SK-N-SH (cell line): ENCODE measurements at regions not wholly inside any gene's neighbourhood (a gene's known extent, or its start where the extent isn't known, plus 50 kb on each side); places are given as distances from the start of the nearest gene placed in this dataset.

Experiments used
- CTCF ChIA-PET: fragments of 300-600, 350-600 bp; formaldehyde crosslinking; extraction: SDS; loops from one replicate; lab custom pipeline; 2021; lab: Yijun Ruan, JAX
- POLR2A ChIA-PET: fragments of 350-600 bp; sonication (Branson Sonifier 250); formaldehyde crosslinking; extraction: SDS; loops from one replicate; lab custom pipeline; 2020; ENCODE audit warnings: antibody characterized with exemption, inconsistent platforms; lab: Yijun Ruan, JAX
- DNase-seq: peaks from one replicate; pipeline ENCODE4 v3.0.0; 2012
- H2AFZ ChIP-seq: fragments of 200-600 bp; sonication (generic); 2 replicates; pipeline ENCODE4 v1.8.1; 2016; ENCODE audit warnings: antibody characterized with exemption, mild to moderate bottlenecking, low read depth
- H3F3A ChIP-seq: fragments of 200-600 bp; sonication (generic); replicated peaks from 2 replicates; pipeline ENCODE3; 2016; ENCODE audit warnings: antibody characterized with exemption, mild to moderate bottlenecking; ENCODE audit not compliant: insufficient read depth
- H3K27ac ChIP-seq, 2 experiments: fragments of 200-500 bp in 1 of 2; fragments of 200-600 bp in 1 of 2; sonication (Bioruptor generic) in 1 of 2; sonication (generic), shearing (Covaris generic) in 1 of 2; 2 replicates each; pipeline versions ENCODE4 v1.5.1 to v1.6.1; 2014 to 2016; ENCODE audit warnings: low read depth in 2 of 2, inconsistent platforms in 1 of 2, low read length in 1 of 2, mild to moderate bottlenecking in 1 of 2, mixed read lengths in 1 of 2
- H3K27me3 ChIP-seq: fragments of 200-600 bp; sonication (generic), shearing (Covaris generic); 2 replicates; pipeline ENCODE4 v1.6.1; 2016; ENCODE audit warnings: mixed run types; ENCODE audit not compliant: insufficient read depth
- H3K36me3 ChIP-seq, 2 experiments: fragments of 200-500 bp in 1 of 2; fragments of 200-600 bp in 1 of 2; sonication (Bioruptor generic) in 1 of 2; sonication (generic) in 1 of 2; replicated peaks in 1 of 2; 2 replicates each; pipeline versions ENCODE3 to v1.5.1; 2014 to 2016; ENCODE audit warnings: low read length in 1 of 2, mild to moderate bottlenecking in 1 of 2; ENCODE audit not compliant: insufficient read depth in 2 of 2, control insufficient read depth in 1 of 2
- H3K4me1 ChIP-seq, 2 experiments: fragments of 200-500 bp in 1 of 2; fragments of 200-600 bp in 1 of 2; sonication (Bioruptor generic) in 1 of 2; sonication (generic), shearing (Covaris generic) in 1 of 2; 2 replicates each; pipeline versions ENCODE4 v1.5.1 to v1.6.1; 2014 to 2016; ENCODE audit warnings: low read depth in 1 of 2, low read length in 1 of 2, mixed run types in 1 of 2; ENCODE audit not compliant: insufficient read depth in 2 of 2, control insufficient read depth in 1 of 2
- H3K4me2 ChIP-seq: fragments of 200-600 bp; sonication (generic), shearing (Covaris generic); 2 replicates; pipeline ENCODE4 v1.6.1; 2017; ENCODE audit warnings: mixed run types
- H3K4me3 ChIP-seq, 2 experiments: fragments of 200-500 bp in 1 of 2; fragments of 200-600 bp in 1 of 2; sonication (Bioruptor generic) in 1 of 2; sonication (generic), shearing (Covaris generic) in 1 of 2; 2 replicates each; pipeline versions ENCODE4 v1.5.1 to v1.8.1; 2014 to 2016; ENCODE audit warnings: low read depth in 2 of 2, inconsistent platforms in 1 of 2, low read length in 1 of 2, mild to moderate bottlenecking in 1 of 2, mixed read lengths in 1 of 2, moderate library complexity in 1 of 2
- H3K79me2 ChIP-seq: fragments of 200-600 bp; sonication (generic); 2 replicates; pipeline ENCODE4 v1.8.1; 2017; ENCODE audit warnings: mild to moderate bottlenecking; ENCODE audit not compliant: insufficient read depth
- H3K9ac ChIP-seq: fragments of 200-600 bp; sonication (generic); 2 replicates; pipeline ENCODE4 v1.6.1; 2017; ENCODE audit warnings: mixed run types
- H3K9me2 ChIP-seq: fragments of 200-600 bp; sonication (generic); 2 replicates; pipeline ENCODE4 v1.6.1; 2017; ENCODE audit warnings: mixed run types
- H3K9me3 ChIP-seq: fragments of 200-600 bp; sonication (generic); 2 replicates; pipeline ENCODE4 v1.6.1; 2017; ENCODE audit warnings: mixed run types, mild to moderate bottlenecking, moderate library complexity
- H4K20me1 ChIP-seq: fragments of 200-600 bp; sonication (generic); 2 replicates; pipeline ENCODE4 v1.6.1; 2017; ENCODE audit warnings: mild to moderate bottlenecking, mixed run types; ENCODE audit not compliant: insufficient read depth
- ELF1 ChIP-seq: IDR thresholded peaks from 2 replicates; pipeline ENCODE4 v1.4.0; 2012
- EP300 ChIP-seq, 2 experiments: IDR thresholded peaks; 2 replicates each; pipeline versions ENCODE4 v1.4.0 to v1.6.1; 2012; ENCODE audit warnings: borderline replicate concordance in 1 of 2, low read depth in 1 of 2, low read length in 1 of 2
- EZH2phosphoT487 ChIP-seq: fragments of 200-600 bp; sonication (generic); IDR thresholded peaks from 2 replicates; pipeline ENCODE4 v1.6.1; 2017; ENCODE audit warnings: low read depth, mixed run types, mild to moderate bottlenecking, antibody characterized with exemption, moderate library complexity, borderline replicate concordance
- FOSL2 ChIP-seq: IDR thresholded peaks from 2 replicates; pipeline ENCODE4 v1.4.0; 2012; ENCODE audit warnings: low read depth, mild to moderate bottlenecking, moderate library complexity, borderline replicate concordance
- IRF3 ChIP-seq: fragments of 150-350 bp; IDR thresholded peaks from 2 replicates; pipeline ENCODE4 v1.6.1; 2016; ENCODE audit warnings: mild to moderate bottlenecking, low read depth, low read length
- MEF2A ChIP-seq: IDR thresholded peaks from 2 replicates; pipeline ENCODE4 v1.4.0; 2012; ENCODE audit warnings: low read depth, borderline replicate concordance
- NFIC ChIP-seq: IDR thresholded peaks from 2 replicates; pipeline ENCODE4 v1.4.0; 2012; ENCODE audit warnings: borderline replicate concordance
- NRF1 ChIP-seq: IDR thresholded peaks from 2 replicates; pipeline ENCODE4 v1.6.1; 2012; ENCODE audit warnings: low read depth, mild to moderate bottlenecking, low read length
- TEAD4 ChIP-seq: IDR thresholded peaks from 2 replicates; pipeline ENCODE4 v1.4.0; 2012; ENCODE audit warnings: mild to moderate bottlenecking, borderline replicate concordance; ENCODE audit not compliant: insufficient read depth
- WGBS: methylation state at CpG from one replicate; pipeline ENCODE4 v1.1.6; 2017; ENCODE audit warnings: low lambda C conversion rate; 5-methylcytosine and 5-hydroxymethylcytosine counted together
- TF ChIP-seq, protein P1 (sequence below): IDR thresholded peaks from 2 replicates; pipeline ENCODE4 v1.4.0; 2012; ENCODE audit warnings: low read depth, borderline replicate concordance
- TF ChIP-seq, protein P2 (sequence below): fragments of 200-600 bp; sonication (generic); IDR thresholded peaks from 2 replicates; pipeline ENCODE4 v1.6.1; 2017; ENCODE audit warnings: antibody characterized with exemption, mild to moderate bottlenecking, moderate library complexity
- TF ChIP-seq, protein P3 (sequence below): fragments of 150-350 bp; IDR thresholded peaks from 2 replicates; pipeline ENCODE4 v1.6.1; 2017; ENCODE audit warnings: antibody characterized with exemption, low read length, low read depth, borderline replicate concordance

DNA sequence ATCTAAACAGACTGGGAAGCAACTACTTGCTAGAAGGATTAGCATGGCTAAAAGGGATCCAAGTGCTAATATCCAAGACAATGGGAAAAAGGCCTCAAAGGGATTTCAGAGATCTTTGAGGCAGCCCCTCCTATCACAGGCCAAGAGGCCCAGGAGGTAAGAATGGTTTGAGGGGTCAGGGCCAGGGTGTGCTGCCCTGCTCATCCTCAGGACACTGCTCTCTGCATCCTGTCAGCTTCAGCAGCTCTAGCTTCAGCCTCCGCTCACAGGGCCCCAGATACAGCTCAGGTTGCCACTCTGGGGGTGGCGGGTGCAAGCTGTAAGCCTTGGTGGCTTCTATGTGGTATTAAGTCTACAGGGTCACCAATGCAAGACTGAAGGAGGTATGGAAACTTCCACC is 278.7 kb downstream of the PARP8 start:
- H3K9me2 ChIP-seq = no peaks in the 10 kb centered on the region
- H3K9me3 ChIP-seq = no peaks in the 10 kb centered on the region
- no peak for TF ChIP-seq EP300 (IDR thresholded peaks at IDR 0.05; ENCODE audit: borderline replicate concordance in 1 of 2, low read depth in 1 of 2, low read length in 1 of 2)
- TF ChIP-seq, protein P1, sequence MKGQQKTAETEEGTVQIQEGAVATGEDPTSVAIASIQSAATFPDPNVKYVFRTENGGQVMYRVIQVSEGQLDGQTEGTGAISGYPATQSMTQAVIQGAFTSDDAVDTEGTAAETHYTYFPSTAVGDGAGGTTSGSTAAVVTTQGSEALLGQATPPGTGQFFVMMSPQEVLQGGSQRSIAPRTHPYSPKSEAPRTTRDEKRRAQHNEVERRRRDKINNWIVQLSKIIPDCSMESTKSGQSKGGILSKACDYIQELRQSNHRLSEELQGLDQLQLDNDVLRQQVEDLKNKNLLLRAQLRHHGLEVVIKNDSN = no peak
- TF ChIP-seq, protein P2, sequence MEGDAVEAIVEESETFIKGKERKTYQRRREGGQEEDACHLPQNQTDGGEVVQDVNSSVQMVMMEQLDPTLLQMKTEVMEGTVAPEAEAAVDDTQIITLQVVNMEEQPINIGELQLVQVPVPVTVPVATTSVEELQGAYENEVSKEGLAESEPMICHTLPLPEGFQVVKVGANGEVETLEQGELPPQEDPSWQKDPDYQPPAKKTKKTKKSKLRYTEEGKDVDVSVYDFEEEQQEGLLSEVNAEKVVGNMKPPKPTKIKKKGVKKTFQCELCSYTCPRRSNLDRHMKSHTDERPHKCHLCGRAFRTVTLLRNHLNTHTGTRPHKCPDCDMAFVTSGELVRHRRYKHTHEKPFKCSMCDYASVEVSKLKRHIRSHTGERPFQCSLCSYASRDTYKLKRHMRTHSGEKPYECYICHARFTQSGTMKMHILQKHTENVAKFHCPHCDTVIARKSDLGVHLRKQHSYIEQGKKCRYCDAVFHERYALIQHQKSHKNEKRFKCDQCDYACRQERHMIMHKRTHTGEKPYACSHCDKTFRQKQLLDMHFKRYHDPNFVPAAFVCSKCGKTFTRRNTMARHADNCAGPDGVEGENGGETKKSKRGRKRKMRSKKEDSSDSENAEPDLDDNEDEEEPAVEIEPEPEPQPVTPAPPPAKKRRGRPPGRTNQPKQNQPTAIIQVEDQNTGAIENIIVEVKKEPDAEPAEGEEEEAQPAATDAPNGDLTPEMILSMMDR = no peak
- no peak for TF ChIP-seq ELF1
- no peak for TF ChIP-seq NFIC
- no peak for TF ChIP-seq TEAD4
- TF ChIP-seq, protein P3, sequence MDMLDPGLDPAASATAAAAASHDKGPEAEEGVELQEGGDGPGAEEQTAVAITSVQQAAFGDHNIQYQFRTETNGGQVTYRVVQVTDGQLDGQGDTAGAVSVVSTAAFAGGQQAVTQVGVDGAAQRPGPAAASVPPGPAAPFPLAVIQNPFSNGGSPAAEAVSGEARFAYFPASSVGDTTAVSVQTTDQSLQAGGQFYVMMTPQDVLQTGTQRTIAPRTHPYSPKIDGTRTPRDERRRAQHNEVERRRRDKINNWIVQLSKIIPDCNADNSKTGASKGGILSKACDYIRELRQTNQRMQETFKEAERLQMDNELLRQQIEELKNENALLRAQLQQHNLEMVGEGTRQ = no peak
- TF ChIP-seq EZH2phosphoT487 = no peak
- TF ChIP-seq, all 33 proteins: peak for 0
- no peaks in the 10 kb centered on the region for H3K27me3 ChIP-seq
- no peaks in the 10 kb centered on the region for H3K36me3 ChIP-seq
- no peaks in the 10 kb centered on the region for H3K79me2 ChIP-seq
- no peak overlapping the region for H3K4me2 ChIP-seq
- H3K27ac ChIP-seq = no peak overlapping the region
- peaks cover 0 to 5% of the 10 kb centered on the region in 2 experiments; a peak in 2 of 4 replicates for H3K4me1 ChIP-seq
- H4K20me1 ChIP-seq = no peaks in the 10 kb centered on the region
- POLR2A ChIA-PET = no interaction called here
- no CpG with 5 or more reads among the region's 2 CpGs for WGBS
- no peaks in the 10 kb centered on the region for H3F3A ChIP-seq
- H3K9ac ChIP-seq = no peak overlapping the region
- no peak overlapping the region for H2AFZ ChIP-seq
- H3K4me3 ChIP-seq = no peak overlapping the region
- CTCF ChIA-PET = interaction anchor here (1.1 kb wide), 1 partner anchor 11 kb away, joined by 3 read pairs; no protein-coding TSS in a partner anchor
- DNase-seq = no peak

- CTCF ChIA-PET = interaction anchor here (0.9 kb wide), 1 partner anchor 423 kb away, joined by 4 read pairs; no protein-coding TSS in a partner anchor
Measured at GRCh38 chr5:50947906-50948683, 281.7 kb downstream of the PARP8 start.

More at GRCh38 chr5:50947906-50948683, 281.7 kb downstream of the PARP8 start:
- DNase-seq = peak; percentile 40
- no peaks in the 10 kb centered on the region for H3F3A ChIP-seq
- H3K9ac ChIP-seq = no peak overlapping the region
- no peak overlapping the region for H3K4me3 ChIP-seq
- no peaks in the 10 kb centered on the region for H3K79me2 ChIP-seq
- no peak overlapping the region for H2AFZ ChIP-seq
- H3K4me2 ChIP-seq = no peak overlapping the region
- no peaks in the 10 kb centered on the region for H3K9me3 ChIP-seq
- peaks cover 0 to 5% of the 10 kb centered on the region in 2 experiments; a peak in 2 of 4 replicates for H3K4me1 ChIP-seq
- H3K27ac ChIP-seq = no peak overlapping the region
- no peaks in the 10 kb centered on the region for H3K27me3 ChIP-seq
- no peaks in the 10 kb centered on the region for H3K36me3 ChIP-seq
- POLR2A ChIA-PET = no interaction called here
- WGBS = 50% methylated on average over 6 of the region's 6 CpGs
- H4K20me1 ChIP-seq = no peaks in the 10 kb centered on the region
- H3K9me2 ChIP-seq = no peaks in the 10 kb centered on the region
- TF ChIP-seq, protein P2 = no peak
- TF ChIP-seq IRF3 = no peak
- no peak for TF ChIP-seq NRF1
- no peak for TF ChIP-seq MEF2A
- TF ChIP-seq FOSL2 = no peak
- TF ChIP-seq EP300 (IDR thresholded peaks at IDR 0.05; ENCODE audit: borderline replicate concordance in 1 of 2, low read depth in 1 of 2, low read length in 1 of 2) = no peak
